AML-193 (cell line): ENCODE measurements at regions not wholly inside any gene's neighbourhood (a gene's known extent, or its start where the extent isn't known, plus 50 kb on each side); places are given as distances from the start of the nearest gene placed in this dataset.

Source experiments
- DNase-seq, 2 experiments: peaks; one replicate each; lab custom pipeline; 2025; lab: John Stamatoyannopoulos, UW

- DNase-seq = no peak
These were observed 649.6 kb downstream of the BCL11B start for GRCh38 chr14:98622208-98623051.

DNA sequence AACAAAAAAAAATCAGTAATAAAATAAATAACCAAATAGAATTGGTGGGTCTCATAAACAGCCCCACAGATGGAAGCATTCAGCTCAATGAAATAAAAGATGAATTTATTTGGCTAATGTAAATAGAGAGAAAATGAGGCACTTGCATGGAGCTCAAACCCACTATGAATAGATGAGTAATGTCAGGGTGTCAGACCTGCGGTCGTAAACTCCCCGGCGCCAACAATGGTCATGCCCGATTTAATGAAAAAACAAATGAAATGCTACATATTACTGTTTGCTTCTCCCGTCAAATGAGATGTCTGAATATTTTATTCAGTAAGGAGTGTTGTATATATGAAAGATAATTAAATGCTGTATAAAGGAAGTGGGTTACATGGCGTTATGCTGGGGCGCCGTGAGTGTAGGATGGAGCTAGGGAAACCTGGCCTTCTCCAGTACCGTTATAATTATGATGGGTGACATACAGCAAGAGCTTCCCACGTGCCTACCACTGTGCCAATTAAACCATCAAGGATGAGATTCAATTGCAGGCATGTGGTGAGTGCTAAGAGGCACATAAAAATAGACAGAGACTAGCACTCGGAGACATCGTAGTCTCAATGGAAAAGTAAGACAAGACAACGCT lies 648.1 kb downstream of the BCL11B start:
- DNase-seq = no peak

GRCh38 chr14:98633380-98633779 lies 638.6 kb downstream of the BCL11B start:
- DNase-seq = no peak

GRCh38 chr14:98634043-98634820 lies 637.8 kb downstream of the BCL11B start:
- no peak for DNase-seq

DNA sequence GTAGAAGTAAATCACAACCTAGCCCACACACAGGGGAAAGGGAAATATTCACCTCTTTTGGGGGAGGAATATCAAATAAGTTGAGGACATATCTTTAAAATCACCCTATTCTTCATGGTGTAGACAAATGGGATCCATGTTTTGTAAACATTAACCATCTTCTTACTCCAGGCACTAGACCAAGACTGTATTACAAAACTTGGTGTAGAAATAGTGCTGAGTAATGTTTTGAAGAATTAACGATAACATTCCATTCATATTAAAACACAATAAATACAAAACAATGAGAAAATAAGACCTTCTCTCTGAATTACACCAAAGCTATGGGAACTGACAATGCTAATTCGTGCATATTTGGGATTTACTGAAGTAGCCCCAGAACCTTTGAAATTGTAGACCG lies 633.6 kb downstream of the BCL11B start:
- DNase-seq = no peak

DNA sequence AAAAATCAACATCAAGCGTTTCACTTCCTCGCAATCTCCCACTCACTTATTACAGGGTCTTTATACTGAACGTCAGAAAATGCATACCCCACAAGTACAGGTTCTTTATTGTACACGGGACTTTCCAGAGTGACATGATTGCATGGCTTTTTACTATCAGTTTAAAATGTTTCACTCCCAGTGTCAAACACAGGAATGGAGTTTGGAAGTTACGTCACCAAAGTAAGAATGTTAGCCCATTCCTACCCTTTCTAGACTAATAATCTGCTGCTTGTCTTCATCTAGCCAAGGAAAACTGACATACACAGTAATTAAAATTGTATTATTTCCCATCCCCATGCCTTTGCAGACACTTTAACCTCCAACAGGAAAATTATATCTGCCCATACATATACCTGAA lies 624.2 kb downstream of the BCL11B start:
- DNase-seq = no peak

DNA sequence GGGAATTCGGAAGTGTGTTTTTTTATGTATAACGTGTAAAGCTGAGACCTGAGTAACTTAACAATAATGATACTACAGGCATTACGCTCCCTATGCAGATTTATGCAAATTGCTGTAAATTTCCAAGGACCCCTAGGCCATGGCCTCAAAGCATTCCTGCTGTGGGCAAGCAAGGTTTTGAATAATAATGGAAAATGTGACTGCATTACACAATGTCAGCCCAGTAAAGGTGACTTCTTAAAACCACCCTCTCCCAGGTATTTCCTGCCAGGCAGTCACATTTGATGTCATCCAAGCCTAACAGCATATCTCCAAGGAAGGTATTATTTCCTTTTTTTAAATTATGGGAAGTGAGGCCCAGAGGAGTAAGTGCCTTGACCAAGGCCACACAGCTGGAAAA lies 621.0 kb downstream of the BCL11B start:
- DNase-seq = no peak

DNA sequence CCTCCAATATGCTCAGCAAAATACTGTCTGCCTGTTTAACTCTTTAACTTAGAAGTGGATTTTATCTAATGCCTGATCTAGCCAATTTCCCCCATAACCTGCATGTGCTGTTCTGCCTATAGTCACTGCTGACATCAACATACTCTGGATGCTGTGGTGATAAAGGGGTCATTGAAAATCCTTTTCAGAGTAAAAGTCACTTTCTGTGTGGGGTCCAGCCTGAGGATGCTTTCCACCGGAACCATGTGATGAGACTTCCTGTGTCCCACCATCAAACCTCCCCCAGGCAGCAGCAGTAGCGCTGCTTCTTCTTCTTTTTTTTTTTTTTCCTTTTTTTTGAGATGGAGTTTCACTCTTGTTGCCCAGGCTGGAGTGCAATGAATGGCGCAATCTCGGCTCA lies 607.0 kb downstream of the BCL11B start:
- DNase-seq = no peak

- DNase-seq = no peak
These were observed 605.5 kb downstream of the BCL11B start for GRCh38 chr14:98666545-98666944.

- DNase-seq = no peak
These were observed 590.0 kb downstream of the BCL11B start for GRCh38 chr14:98682033-98682432.

- no peak for DNase-seq
These were observed 589.3 kb downstream of the BCL11B start for GRCh38 chr14:98682726-98683125.

- no peak for DNase-seq
These were observed 587.5 kb downstream of the BCL11B start for GRCh38 chr14:98684468-98684867.

- no peak for DNase-seq
These were observed 586.3 kb downstream of the BCL11B start for GRCh38 chr14:98685725-98686124.

- DNase-seq = no peak
These were observed 583.6 kb downstream of the BCL11B start for GRCh38 chr14:98688446-98688845.

GRCh38 chr14:98689951-98690350 lies 582.0 kb downstream of the BCL11B start:
- no peak for DNase-seq

- no peak for DNase-seq
These were observed 579.2 kb downstream of the BCL11B start for GRCh38 chr14:98692832-98693231.

DNA sequence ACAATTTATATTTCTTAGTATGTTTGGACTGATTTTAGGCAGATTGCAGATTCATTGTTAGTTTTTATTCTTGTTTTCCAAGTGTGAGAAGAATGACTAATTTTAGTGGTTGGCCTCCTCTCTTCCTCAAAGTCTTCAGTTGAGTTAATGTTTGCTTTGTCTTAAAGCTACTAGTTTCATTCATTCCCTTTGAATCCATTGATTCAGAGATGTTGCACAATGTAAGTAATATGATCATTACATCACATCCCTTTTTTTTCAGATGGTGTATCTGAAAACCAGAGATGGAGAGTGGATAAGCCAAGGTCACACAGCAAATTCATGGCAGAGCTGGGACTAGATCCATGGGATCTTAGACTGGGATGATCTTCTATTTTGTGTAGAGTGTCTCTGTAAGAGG lies 577.5 kb downstream of the BCL11B start:
- no peak for DNase-seq

DNA sequence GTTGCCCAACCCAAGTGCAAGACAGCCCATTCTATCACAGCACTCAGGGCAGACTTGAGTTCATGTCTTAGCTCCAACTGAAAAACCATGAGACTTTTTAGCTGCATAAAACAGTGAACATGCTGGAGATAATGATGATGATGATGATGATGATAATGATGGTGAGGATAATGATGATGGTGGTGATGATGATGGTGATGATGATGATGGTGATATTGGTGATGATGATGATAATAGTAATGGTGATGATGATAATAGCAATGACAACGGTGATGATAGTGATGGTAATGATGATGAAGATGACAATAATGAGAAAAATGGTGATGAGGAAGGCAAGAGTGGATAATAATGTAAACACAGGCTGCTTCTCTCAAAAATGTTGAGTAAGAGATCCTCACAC lies 576.2 kb downstream of the BCL11B start:
- no peak for DNase-seq

DNA sequence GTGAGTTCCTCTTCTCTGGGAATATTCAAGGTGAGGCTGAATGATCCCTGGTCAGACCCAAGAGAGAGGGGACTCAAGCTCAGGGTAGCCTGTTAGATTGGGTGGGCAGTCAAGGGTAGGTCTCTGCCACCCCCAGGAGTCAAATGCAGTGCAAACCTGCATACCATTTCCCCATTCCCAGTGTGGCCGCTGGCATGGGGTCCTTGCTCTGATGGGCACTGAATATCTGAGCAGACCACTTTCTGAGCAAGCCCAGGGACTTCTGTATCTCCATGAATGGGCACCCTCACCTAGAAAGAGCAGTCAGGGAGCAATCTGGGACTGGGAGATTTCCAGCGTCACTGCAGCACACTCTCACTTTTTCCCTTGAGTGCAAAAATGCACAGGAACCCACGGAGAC lies 573.7 kb downstream of the BCL11B start:
- no peak for DNase-seq

GRCh38 chr14:98700748-98701147 lies 571.2 kb downstream of the BCL11B start:
- no peak for DNase-seq

DNA sequence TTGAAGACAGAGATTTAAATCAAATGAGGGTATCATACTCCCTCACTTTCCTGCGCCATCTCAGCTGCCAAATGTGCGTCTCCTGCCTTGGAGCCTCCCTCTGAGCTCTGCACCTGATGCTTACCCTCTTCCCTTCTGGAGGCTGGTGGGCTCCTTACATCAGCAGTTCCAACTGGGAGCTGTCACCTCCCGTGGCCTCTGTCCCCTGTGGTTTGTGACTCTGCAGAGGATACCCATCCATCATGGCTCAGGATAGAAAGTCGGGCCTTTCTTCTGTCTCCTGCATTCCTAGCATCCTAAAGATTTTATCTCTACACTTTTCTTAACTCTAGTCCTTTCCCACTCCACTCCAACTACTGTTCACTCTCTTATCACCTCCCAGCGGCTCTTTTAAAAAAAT lies 570.6 kb downstream of the BCL11B start:
- no peak for DNase-seq

DNA sequence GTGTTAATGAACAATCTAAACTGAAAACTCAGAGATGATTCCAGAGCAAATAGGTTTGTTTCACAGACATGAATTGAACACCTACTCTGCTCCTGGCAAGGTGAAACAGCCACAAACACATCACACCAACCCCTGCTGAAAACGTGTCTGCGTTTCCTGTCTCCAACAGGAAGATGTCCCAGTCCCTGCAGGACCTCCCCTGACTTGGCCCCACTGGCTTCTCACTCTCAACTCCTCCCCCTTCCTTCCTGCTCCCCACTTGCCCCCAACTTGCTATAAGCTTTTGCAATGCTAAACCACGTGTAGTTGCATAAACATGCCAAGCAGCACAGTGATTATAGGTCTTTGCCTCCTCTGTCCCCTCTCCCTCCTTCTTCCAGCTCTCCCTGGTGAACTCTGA lies 567.6 kb downstream of the BCL11B start:
- no peak for DNase-seq

GRCh38 chr14:98705871-98706300 lies 566.1 kb downstream of the BCL11B start:
- no peak for DNase-seq
